GM12864 (cell line): ENCODE measurements at regions not wholly inside any gene's neighbourhood (a gene's known extent, or its start where the extent isn't known, plus 50 kb on each side); places are given as distances from the start of the nearest gene placed in this dataset.

Experiments
- DNase-seq: peaks from one replicate; pipeline ENCODE4 v3.0.0-alpha.2; 2011; ENCODE audit warnings: low read depth
- H3K4me3 ChIP-seq: 2 replicates; pipeline ENCODE4 v1.5.1; 2011; ENCODE audit warnings: mild to moderate bottlenecking, low read depth, low read length, control low read depth
- CTCF ChIP-seq: IDR thresholded peaks from 2 replicates; pipeline ENCODE4 v1.5.1; 2011; ENCODE audit warnings: low read depth, mild to moderate bottlenecking, moderate library complexity, low read length, control low read depth, inconsistent platforms; ENCODE audit errors: missing control alignments

GRCh38 chr2:199011908-199012307, 445.8 kb downstream of the SATB2 start:
- no peak for TF ChIP-seq CTCF
- no peak for DNase-seq
- H3K4me3 ChIP-seq, result no peak overlapping the region

- DNase-seq, result no peak
- TF ChIP-seq CTCF, result no peak
- no peak overlapping the region for H3K4me3 ChIP-seq
Observed at GRCh38 chr2:198994678-198995077, 463.1 kb downstream of the SATB2 start.

- DNase-seq, result no peak
- TF ChIP-seq CTCF, result no peak
- no peak overlapping the region for H3K4me3 ChIP-seq
Observed at GRCh38 chr2:198991431-198991830, 466.3 kb downstream of the SATB2 start.

GRCh38 chr2:198975779-198976178, 482.0 kb downstream of the SATB2 start:
- DNase-seq, result no peak
- TF ChIP-seq CTCF, result no peak
- H3K4me3 ChIP-seq, result no peak overlapping the region

GRCh38 chr2:198973785-198974184, 484.0 kb downstream of the SATB2 start:
- no peak for TF ChIP-seq CTCF
- no peak for DNase-seq
- no peak overlapping the region for H3K4me3 ChIP-seq

GRCh38 chr2:198973181-198973580, 484.6 kb downstream of the SATB2 start:
- no peak for DNase-seq
- TF ChIP-seq CTCF, result no peak
- no peak overlapping the region for H3K4me3 ChIP-seq

- TF ChIP-seq CTCF, result no peak
- DNase-seq, result no peak
- H3K4me3 ChIP-seq, result no peak overlapping the region
Observed at GRCh38 chr2:198968545-198968944, 489.2 kb downstream of the SATB2 start.
